ENCODE measurements at regions not wholly inside any gene's neighbourhood (a gene's known extent, or its start where the extent isn't known, plus 50 kb on each side); places are given as distances from the start of the nearest gene placed in this dataset.

- TF ChIP-seq, protein P1, sequence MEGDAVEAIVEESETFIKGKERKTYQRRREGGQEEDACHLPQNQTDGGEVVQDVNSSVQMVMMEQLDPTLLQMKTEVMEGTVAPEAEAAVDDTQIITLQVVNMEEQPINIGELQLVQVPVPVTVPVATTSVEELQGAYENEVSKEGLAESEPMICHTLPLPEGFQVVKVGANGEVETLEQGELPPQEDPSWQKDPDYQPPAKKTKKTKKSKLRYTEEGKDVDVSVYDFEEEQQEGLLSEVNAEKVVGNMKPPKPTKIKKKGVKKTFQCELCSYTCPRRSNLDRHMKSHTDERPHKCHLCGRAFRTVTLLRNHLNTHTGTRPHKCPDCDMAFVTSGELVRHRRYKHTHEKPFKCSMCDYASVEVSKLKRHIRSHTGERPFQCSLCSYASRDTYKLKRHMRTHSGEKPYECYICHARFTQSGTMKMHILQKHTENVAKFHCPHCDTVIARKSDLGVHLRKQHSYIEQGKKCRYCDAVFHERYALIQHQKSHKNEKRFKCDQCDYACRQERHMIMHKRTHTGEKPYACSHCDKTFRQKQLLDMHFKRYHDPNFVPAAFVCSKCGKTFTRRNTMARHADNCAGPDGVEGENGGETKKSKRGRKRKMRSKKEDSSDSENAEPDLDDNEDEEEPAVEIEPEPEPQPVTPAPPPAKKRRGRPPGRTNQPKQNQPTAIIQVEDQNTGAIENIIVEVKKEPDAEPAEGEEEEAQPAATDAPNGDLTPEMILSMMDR (IDR thresholded peaks at IDR 0.05) = no peak
- no peak for TF ChIP-seq POLR2A (IDR thresholded peaks at IDR 0.05)
Observed at GRCh38 chr19:31149441-31149941, 199.7 kb downstream of the TSHZ3 start.

Data from body of pancreas (tissue), 4 donors.